ENCODE measurements at regions not wholly inside any gene's neighbourhood (a gene's known extent, or its start where the extent isn't known, plus 50 kb on each side); places are given as distances from the start of the nearest gene placed in this dataset.

- Histone ChIP-seq H2AFZ (ENCODE audit: control insufficient read depth, low read length) (no peak overlapping the region), H3K9me1 (ENCODE audit: control insufficient read depth, extremely low read depth, insufficient read depth, low read length) (no peaks in the 10 kb centered on the region), H3K79me2 (ENCODE audit: control insufficient read depth, insufficient read depth, low read length) (no peaks in the 10 kb centered on the region), H3K4me2 (ENCODE audit: control insufficient read depth, extremely low read depth, insufficient read depth, low read depth, low read length) (no peak overlapping the region), H3K27ac (ENCODE audit: control insufficient read depth, insufficient read depth, low read length) (no peak overlapping the region), H3K9ac (ENCODE audit: control insufficient read depth, extremely low read depth, insufficient read depth, low read length) (no peak overlapping the region), H3K4me1 (ENCODE audit: control insufficient read depth, extremely low read depth, insufficient read depth, low read length) (no peaks in the 10 kb centered on the region), H3K27me3 (ENCODE audit: control insufficient read depth, extremely low read depth, insufficient read depth, low read length) (peaks cover 25% of the 10 kb centered on the region), H3K9me3 (ENCODE audit: control insufficient read depth, low read depth, low read length) (no peaks in the 10 kb centered on the region), H3K4me3 (ENCODE audit: control insufficient read depth in 2 of 3, extremely low read depth in 1 of 3, insufficient read depth in 2 of 3, low read depth in 1 of 3, low read length in 3 of 3) (no peak overlapping the region), H3K36me3 (ENCODE audit: control insufficient read depth in 2 of 2, extremely low read depth in 1 of 2, insufficient read depth in 2 of 2, low read length in 2 of 2) (no peaks in the 10 kb centered on the region), H4K20me1 (ENCODE audit: control insufficient read depth, extremely low read depth, insufficient read depth, low read length) (no peaks in the 10 kb centered on the region)
- no peak for TF ChIP-seq EZH2 (IDR thresholded peaks at IDR 0.05; ENCODE audit: low read length)
- TF ChIP-seq, protein P1, sequence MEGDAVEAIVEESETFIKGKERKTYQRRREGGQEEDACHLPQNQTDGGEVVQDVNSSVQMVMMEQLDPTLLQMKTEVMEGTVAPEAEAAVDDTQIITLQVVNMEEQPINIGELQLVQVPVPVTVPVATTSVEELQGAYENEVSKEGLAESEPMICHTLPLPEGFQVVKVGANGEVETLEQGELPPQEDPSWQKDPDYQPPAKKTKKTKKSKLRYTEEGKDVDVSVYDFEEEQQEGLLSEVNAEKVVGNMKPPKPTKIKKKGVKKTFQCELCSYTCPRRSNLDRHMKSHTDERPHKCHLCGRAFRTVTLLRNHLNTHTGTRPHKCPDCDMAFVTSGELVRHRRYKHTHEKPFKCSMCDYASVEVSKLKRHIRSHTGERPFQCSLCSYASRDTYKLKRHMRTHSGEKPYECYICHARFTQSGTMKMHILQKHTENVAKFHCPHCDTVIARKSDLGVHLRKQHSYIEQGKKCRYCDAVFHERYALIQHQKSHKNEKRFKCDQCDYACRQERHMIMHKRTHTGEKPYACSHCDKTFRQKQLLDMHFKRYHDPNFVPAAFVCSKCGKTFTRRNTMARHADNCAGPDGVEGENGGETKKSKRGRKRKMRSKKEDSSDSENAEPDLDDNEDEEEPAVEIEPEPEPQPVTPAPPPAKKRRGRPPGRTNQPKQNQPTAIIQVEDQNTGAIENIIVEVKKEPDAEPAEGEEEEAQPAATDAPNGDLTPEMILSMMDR (optimal IDR thresholded peaks at IDR 0.05 in 1 of 3, IDR thresholded peaks at IDR 0.05 in 1 of 3, conservative IDR thresholded peaks at IDR 0.05 in 1 of 3; ENCODE audit: extremely low read depth in 1 of 3, insufficient read depth in 2 of 3, low read length in 3 of 3): no peak
- dilution Hi-C loops (cut with MboI; ENCODE audit: extremely low pct_ligation_motif_present, low sequenced_read_pairs): no loop called here
- FAIRE-seq: no peak
- no peak for DNase-seq (ENCODE audit: low read depth, low spot score)
These were observed 207.4 kb downstream of the MAF start for GRCh38 chr16:79393127-79393526.

DNA sequence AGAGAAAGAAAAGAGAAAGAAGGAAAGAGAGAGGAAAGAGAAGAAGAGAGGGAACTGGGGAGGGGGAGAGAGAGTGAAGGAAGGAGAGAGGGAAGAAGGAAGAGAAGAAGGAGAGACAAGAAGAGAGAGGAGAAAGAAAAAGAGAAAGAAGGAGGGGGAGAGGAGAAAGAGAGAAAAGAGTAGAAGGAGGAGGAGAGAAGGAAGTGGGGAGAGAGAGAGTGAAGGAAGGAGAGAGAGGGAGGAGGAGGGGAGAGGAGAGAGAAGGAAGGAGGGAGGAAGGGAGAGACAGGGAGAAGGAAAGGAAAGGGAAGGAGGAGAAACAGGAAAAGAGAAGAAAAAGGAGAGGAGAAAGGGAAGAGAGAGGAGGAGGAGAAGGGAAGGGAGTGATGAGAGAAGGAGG is 208.5 kb downstream of the MAF start:
- TF ChIP-seq, protein P1 (optimal IDR thresholded peaks at IDR 0.05 in 1 of 3, IDR thresholded peaks at IDR 0.05 in 1 of 3, conservative IDR thresholded peaks at IDR 0.05 in 1 of 3; ENCODE audit: extremely low read depth in 1 of 3, insufficient read depth in 2 of 3, low read length in 3 of 3): no peak
- no peak for TF ChIP-seq EZH2 (IDR thresholded peaks at IDR 0.05; ENCODE audit: low read length)
- Histone ChIP-seq H3K4me3 (ENCODE audit: control insufficient read depth in 2 of 3, extremely low read depth in 1 of 3, insufficient read depth in 2 of 3, low read depth in 1 of 3, low read length in 3 of 3) (no peak overlapping the region), H4K20me1 (ENCODE audit: control insufficient read depth, extremely low read depth, insufficient read depth, low read length) (no peaks in the 10 kb centered on the region), H3K9me1 (ENCODE audit: control insufficient read depth, extremely low read depth, insufficient read depth, low read length) (no peaks in the 10 kb centered on the region), H3K4me2 (ENCODE audit: control insufficient read depth, extremely low read depth, insufficient read depth, low read depth, low read length) (no peak overlapping the region), H3K36me3 (ENCODE audit: control insufficient read depth in 2 of 2, extremely low read depth in 1 of 2, insufficient read depth in 2 of 2, low read length in 2 of 2) (no peaks in the 10 kb centered on the region), H3K27ac (ENCODE audit: control insufficient read depth, insufficient read depth, low read length) (no peak overlapping the region), H3K27me3 (ENCODE audit: control insufficient read depth, extremely low read depth, insufficient read depth, low read length) (peaks cover 25% of the 10 kb centered on the region), H3K9ac (ENCODE audit: control insufficient read depth, extremely low read depth, insufficient read depth, low read length) (no peak overlapping the region), H3K4me1 (ENCODE audit: control insufficient read depth, extremely low read depth, insufficient read depth, low read length) (no peaks in the 10 kb centered on the region), H3K9me3 (ENCODE audit: control insufficient read depth, low read depth, low read length) (no peaks in the 10 kb centered on the region), H3K79me2 (ENCODE audit: control insufficient read depth, insufficient read depth, low read length) (no peaks in the 10 kb centered on the region), H2AFZ (ENCODE audit: control insufficient read depth, low read length) (no peak overlapping the region)
- no peak for FAIRE-seq
- dilution Hi-C loops (cut with MboI; ENCODE audit: extremely low pct_ligation_motif_present, low sequenced_read_pairs): no loop called here
- no peak for DNase-seq (ENCODE audit: low read depth, low spot score)

Data from keratinocyte (primary cell).